ENCODE measurements at regions not wholly inside any gene's neighbourhood (a gene's known extent, or its start where the extent isn't known, plus 50 kb on each side); places are given as distances from the start of the nearest gene placed in this dataset.

DNA sequence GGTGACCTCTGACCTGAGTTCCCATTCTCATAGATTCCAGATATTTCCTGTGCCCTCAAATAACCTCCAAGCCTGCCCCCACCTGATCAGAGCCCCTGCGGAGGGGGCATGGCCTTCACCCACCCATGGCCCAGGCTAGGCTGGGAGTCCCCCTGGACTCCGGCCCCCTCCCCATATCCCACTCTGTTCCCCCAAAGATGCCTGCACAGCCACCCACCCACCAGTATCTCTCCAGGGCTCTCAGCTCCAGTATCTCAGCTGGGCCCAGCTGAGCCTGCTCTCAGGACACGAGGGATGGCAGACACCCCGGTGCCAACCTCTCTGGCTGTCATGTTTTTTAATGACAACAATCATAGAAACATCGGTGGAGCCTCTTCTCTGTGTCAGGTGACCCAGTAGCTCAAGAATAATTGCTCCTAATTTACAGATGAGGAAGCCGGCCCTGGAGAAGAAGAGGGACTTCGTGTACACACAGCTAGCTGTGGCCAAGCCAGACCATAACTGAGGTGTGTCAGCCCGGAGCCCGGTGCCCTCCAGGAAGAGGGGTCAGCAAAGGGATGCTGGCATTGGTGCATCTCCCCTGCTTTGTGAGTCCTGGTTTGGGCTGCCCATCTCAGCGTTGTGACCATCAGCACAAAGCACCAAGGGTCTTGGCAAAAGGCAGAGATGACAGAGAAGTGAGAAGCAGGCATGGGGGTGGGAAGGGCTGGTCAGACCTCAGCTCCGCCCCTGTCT lies 84.4 kb downstream of the SDC1 start:
- Mint-ChIP-seq H3K9me3 (no peaks in the 10 kb centered on the region), H3K4me3 (no peak overlapping the region), H3K27ac (no peak overlapping the region), H3K27me3 (no peaks in the 10 kb centered on the region), H3K4me1 (no peaks in the 10 kb centered on the region), H3K36me3 (ENCODE audit: low read depth) (no peaks in the 10 kb centered on the region)
- DNase-seq = no peak
- POLR2A ChIA-PET = no interaction called here
- CTCF ChIA-PET = no interaction called here

DNA sequence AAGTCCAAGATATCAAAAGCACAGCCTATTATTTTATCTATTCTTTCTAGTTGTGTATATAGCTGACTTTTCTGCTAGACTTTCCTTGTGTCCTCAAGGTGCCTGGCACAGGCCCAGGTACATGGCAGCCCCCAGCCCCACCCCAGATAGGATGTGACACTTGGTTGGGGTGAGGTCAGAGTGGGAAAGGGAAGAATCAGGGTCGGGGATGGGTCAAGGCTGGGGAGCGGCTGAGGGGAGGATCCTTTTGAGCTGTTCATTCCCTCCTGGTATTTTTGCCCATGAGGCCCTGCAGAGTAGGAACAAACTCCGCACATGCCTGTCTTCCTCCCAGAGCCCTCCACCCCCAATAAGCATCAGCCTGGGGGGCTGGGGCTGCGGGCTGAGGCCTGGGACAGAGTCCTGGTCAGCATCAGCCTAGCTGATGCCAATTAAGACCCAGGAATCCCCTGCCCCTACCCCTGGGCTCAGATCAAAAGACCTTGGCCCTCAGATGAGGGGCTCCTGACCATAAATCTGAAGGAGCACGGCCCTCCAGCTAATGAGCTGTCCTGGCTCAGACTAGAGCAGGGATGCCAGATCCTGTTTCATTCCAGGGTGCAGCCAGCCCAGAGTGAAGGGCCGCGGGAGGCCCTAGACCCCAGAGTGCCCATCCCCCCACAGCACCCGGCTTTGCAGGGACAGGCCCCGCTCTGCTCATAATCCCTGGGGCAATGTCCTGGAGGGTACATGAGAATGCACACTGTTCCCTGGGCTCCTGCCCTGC lies 85.3 kb downstream of the SDC1 start:
- Mint-ChIP-seq H3K27me3 (no peaks in the 10 kb centered on the region), H3K4me3 (no peak overlapping the region), H3K9me3 (no peaks in the 10 kb centered on the region), H3K27ac (no peak overlapping the region), H3K4me1 (no peaks in the 10 kb centered on the region), H3K36me3 (ENCODE audit: low read depth) (no peaks in the 10 kb centered on the region)
- POLR2A ChIA-PET = no interaction called here
- CTCF ChIA-PET = interaction anchor here (1.5 kb wide), 1 partner anchor 36 kb away, joined by 3 read pairs; no protein-coding TSS in a partner anchor
- no peak for DNase-seq

- POLR2A ChIA-PET = no interaction called here
- no peak overlapping the region for H3K4me3 Mint-ChIP-seq
- no peak overlapping the region for H3K27ac Mint-ChIP-seq
- no peaks in the 10 kb centered on the region for H3K36me3 Mint-ChIP-seq (ENCODE audit: low read depth)
- CTCF ChIA-PET = interaction anchor here (1.5 kb wide), 1 partner anchor 35 kb away, joined by 3 read pairs; no protein-coding TSS in a partner anchor
- H3K4me1 Mint-ChIP-seq = no peaks in the 10 kb centered on the region
- no peak for DNase-seq
- no peaks in the 10 kb centered on the region for H3K27me3 Mint-ChIP-seq
- no peaks in the 10 kb centered on the region for H3K9me3 Mint-ChIP-seq
Observed at GRCh38 chr2:20138696-20139095, 86.2 kb downstream of the SDC1 start.

DNA sequence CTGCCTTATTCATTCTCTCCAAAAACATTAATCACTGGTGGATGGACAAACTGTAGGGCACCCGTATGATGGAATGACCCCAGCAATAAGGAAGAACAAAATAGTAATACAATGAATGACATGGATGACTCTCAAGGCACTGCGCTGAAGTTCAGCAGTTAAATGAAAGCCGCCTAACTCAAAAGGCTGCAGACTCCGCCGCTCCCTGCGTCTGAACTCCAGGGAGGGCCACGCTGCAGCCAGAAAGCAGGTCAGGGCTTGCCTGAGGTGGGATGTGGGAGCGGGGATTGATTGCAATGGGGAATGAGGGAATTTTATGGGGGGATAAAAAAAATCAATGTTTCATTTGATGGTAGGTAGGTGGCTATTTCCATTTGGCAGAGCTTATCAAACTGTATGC lies 86.5 kb upstream of the LAPTM4A start:
- Mint-ChIP-seq H3K4me3 (no peak overlapping the region), H3K9me3 (no peaks in the 10 kb centered on the region), H3K4me1 (no peaks in the 10 kb centered on the region), H3K36me3 (ENCODE audit: low read depth) (no peaks in the 10 kb centered on the region), H3K27me3 (no peaks in the 10 kb centered on the region), H3K27ac (no peak overlapping the region)
- ChIA-PET POLR2A (no interaction called here), CTCF (interaction anchor here (1.0 kb wide), 1 partner anchor 11 kb away, joined by 3 read pairs; no protein-coding TSS in a partner anchor)
- DNase-seq = no peak

DNA sequence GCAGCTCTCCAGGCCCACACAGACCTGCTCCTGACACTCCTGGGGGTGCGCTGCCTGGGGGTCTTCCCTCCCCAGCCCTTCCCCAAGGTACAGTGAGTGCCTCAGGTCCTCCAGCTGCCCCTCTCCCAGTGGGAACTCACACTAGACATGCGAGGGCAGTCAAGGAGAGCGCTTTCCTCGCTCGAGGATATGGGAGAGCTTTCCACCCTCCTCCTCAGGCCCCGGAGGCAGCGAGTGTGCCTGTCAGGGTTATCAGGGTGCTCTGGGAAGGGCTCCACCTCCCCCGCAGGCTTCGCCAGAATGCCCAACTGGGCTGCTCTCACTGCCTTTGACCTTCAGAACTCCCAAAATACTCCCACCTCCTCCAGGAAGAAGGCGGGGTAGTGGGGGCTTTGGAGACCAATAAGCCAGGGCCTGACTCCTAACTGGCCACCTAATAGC lies 85.7 kb upstream of the LAPTM4A start:
- no peaks in the 10 kb centered on the region for H3K9me3 Mint-ChIP-seq

GRCh38 chr2:20136149-20136548 lies 84.7 kb upstream of the LAPTM4A start:
- Mint-ChIP-seq H3K4me3 (no peak overlapping the region), H3K27ac (no peak overlapping the region), H3K36me3 (ENCODE audit: low read depth) (no peaks in the 10 kb centered on the region), H3K27me3 (no peaks in the 10 kb centered on the region), H3K4me1 (no peaks in the 10 kb centered on the region), H3K9me3 (no peaks in the 10 kb centered on the region)
- no peak for DNase-seq
- CTCF ChIA-PET = interaction anchor here (1.0 kb wide), 1 partner anchor 67 kb away, joined by 3 read pairs; no protein-coding TSS in a partner anchor
- POLR2A ChIA-PET = no interaction called here

More for the DNA sequence above, 85.7 kb upstream of the LAPTM4A start:
- CTCF ChIA-PET = interaction anchor here (1.0 kb wide), 1 partner anchor 10 kb away, joined by 3 read pairs; no protein-coding TSS in a partner anchor
- no peak for DNase-seq
- Mint-ChIP-seq H3K36me3 (ENCODE audit: low read depth) (no peaks in the 10 kb centered on the region), H3K4me1 (no peaks in the 10 kb centered on the region), H3K27me3 (no peaks in the 10 kb centered on the region), H3K4me3 (no peak overlapping the region), H3K27ac (no peak overlapping the region)
- POLR2A ChIA-PET = no interaction called here

GRCh38 chr2:20135631-20136050 lies 84.2 kb upstream of the LAPTM4A start:
- H3K4me3 Mint-ChIP-seq = no peak overlapping the region
- CTCF ChIA-PET = interaction anchor here (0.6 to 1.0 kb wide), 3 partner anchors 66 to 90 kb away, joined by 3 read pairs; no protein-coding TSS in a partner anchor
- no peaks in the 10 kb centered on the region for H3K36me3 Mint-ChIP-seq (ENCODE audit: low read depth)
- peak; percentile 37 for DNase-seq
- H3K4me1 Mint-ChIP-seq = no peaks in the 10 kb centered on the region
- no peaks in the 10 kb centered on the region for H3K9me3 Mint-ChIP-seq
- POLR2A ChIA-PET = no interaction called here
- no peak overlapping the region for H3K27ac Mint-ChIP-seq
- H3K27me3 Mint-ChIP-seq = no peaks in the 10 kb centered on the region

DNA sequence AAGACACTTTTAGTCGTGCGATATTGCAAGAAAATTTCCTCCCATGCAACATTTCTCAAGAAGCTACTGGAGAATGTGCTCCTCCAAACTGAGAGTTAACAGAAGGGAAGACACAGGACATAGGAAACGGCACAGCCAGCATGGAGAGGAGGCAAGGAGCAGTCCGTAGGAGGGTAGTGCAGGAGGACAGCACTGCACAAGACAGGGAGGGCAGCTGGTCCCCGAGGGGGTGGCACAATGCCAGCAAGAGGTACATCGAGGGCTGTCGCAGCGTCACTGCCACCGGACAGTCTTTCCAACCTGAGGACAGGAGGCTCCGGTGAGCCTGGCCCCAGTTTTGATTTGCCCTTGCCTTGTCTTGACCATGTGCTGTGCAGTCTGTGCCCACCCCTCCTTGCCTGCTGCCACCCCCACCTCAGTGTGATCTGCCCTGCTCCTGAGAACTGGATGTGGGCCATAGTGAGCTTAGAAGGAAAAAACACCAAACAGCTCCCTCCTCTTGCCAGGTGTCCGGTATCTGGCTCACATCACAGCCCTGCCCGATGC lies 81.6 kb upstream of the LAPTM4A start:
- POLR2A ChIA-PET = no interaction called here
- H3K27me3 Mint-ChIP-seq = no peaks in the 10 kb centered on the region
- no peaks in the 10 kb centered on the region for H3K4me1 Mint-ChIP-seq
- CTCF ChIA-PET = interaction anchor here (0.7 kb wide), 1 partner anchor 12 kb away, joined by 4 read pairs; no protein-coding TSS in a partner anchor
- DNase-seq = no peak
- H3K27ac Mint-ChIP-seq = no peak overlapping the region
- no peak overlapping the region for H3K4me3 Mint-ChIP-seq
- H3K9me3 Mint-ChIP-seq = no peaks in the 10 kb centered on the region
- no peaks in the 10 kb centered on the region for H3K36me3 Mint-ChIP-seq (ENCODE audit: low read depth)

GRCh38 chr2:20130821-20131645 lies 79.6 kb upstream of the LAPTM4A start:
- no peak for DNase-seq
- Mint-ChIP-seq H3K4me1 (no peaks in the 10 kb centered on the region), H3K9me3 (no peaks in the 10 kb centered on the region), H3K4me3 (no peak overlapping the region), H3K36me3 (ENCODE audit: low read depth) (no peaks in the 10 kb centered on the region), H3K27me3 (no peaks in the 10 kb centered on the region), H3K27ac (no peak overlapping the region)
- ChIA-PET CTCF (interaction anchor here (0.6 kb wide), 2 partner anchors 9 to 180 kb away, joined by 3 to 5 read pairs; no protein-coding TSS in a partner anchor), POLR2A (no interaction called here)

- H3K4me3 Mint-ChIP-seq = no peak overlapping the region
- peaks cover 3% of the 10 kb centered on the region for H3K27me3 Mint-ChIP-seq
- no peak for DNase-seq
- no peaks in the 10 kb centered on the region for H3K9me3 Mint-ChIP-seq
- ChIA-PET CTCF (interaction anchor here (0.6 to 1.0 kb wide), 2 partner anchors 8 to 9 kb away, joined by 3 read pairs; no protein-coding TSS in a partner anchor), POLR2A (no interaction called here)
- H3K4me1 Mint-ChIP-seq = no peaks in the 10 kb centered on the region
- no peak overlapping the region for H3K27ac Mint-ChIP-seq
- no peaks in the 10 kb centered on the region for H3K36me3 Mint-ChIP-seq (ENCODE audit: low read depth)
Observed at GRCh38 chr2:20130160-20130560, 78.7 kb upstream of the LAPTM4A start.

GRCh38 chr2:20129331-20130159 lies 78.1 kb upstream of the LAPTM4A start:
- no peak overlapping the region for H3K27ac Mint-ChIP-seq
- no peak overlapping the region for H3K4me3 Mint-ChIP-seq
- H3K36me3 Mint-ChIP-seq (ENCODE audit: low read depth) = no peaks in the 10 kb centered on the region
- ChIA-PET POLR2A (no interaction called here), CTCF (interaction anchor here (0.6 to 1.0 kb wide), 2 partner anchors 9 to 725 kb away, joined by 3 read pairs; no protein-coding TSS in a partner anchor)
- no peak for DNase-seq
- H3K27me3 Mint-ChIP-seq = peaks cover 3% of the 10 kb centered on the region
- H3K9me3 Mint-ChIP-seq = no peaks in the 10 kb centered on the region
- no peaks in the 10 kb centered on the region for H3K4me1 Mint-ChIP-seq

Measured in activated CD4-positive, alpha-beta T cell treated with anti-CD3 and anti-CD28 coated beads, Interleukin-2, amount 10 ng/mL, durations not matched to agents 7 days and 5 days (primary cell).